ENCODE measurements at regions not wholly inside any gene's neighbourhood (a gene's known extent, or its start where the extent isn't known, plus 50 kb on each side); places are given as distances from the start of the nearest gene placed in this dataset.

- TF ChIP-seq EZH2 (IDR thresholded peaks at IDR 0.05; ENCODE audit: borderline replicate concordance, low read depth, low read length, poor library complexity, severe bottlenecking) (no peak), CTCF (conservative IDR thresholded peaks at IDR 0.05; ENCODE audit: low read depth, low read length) (no peak)
These were observed 69.0 kb upstream of the RAB11FIP2 start for GRCh38 chr10:118115701-118116100.

Measured in A673 (cell line).